NCI-H345 treated with DMSO at 0.1 percent for 48 hours (cell line): ENCODE measurements at regions not wholly inside any gene's neighbourhood (a gene's known extent, or its start where the extent isn't known, plus 50 kb on each side); places are given as distances from the start of the nearest gene placed in this dataset.

ENCODE experiments used
- DNase-seq: peaks from one replicate; lab custom pipeline; 2025; ENCODE audit not compliant: unreplicated experiment; lab: John Stamatoyannopoulos, UW

DNA sequence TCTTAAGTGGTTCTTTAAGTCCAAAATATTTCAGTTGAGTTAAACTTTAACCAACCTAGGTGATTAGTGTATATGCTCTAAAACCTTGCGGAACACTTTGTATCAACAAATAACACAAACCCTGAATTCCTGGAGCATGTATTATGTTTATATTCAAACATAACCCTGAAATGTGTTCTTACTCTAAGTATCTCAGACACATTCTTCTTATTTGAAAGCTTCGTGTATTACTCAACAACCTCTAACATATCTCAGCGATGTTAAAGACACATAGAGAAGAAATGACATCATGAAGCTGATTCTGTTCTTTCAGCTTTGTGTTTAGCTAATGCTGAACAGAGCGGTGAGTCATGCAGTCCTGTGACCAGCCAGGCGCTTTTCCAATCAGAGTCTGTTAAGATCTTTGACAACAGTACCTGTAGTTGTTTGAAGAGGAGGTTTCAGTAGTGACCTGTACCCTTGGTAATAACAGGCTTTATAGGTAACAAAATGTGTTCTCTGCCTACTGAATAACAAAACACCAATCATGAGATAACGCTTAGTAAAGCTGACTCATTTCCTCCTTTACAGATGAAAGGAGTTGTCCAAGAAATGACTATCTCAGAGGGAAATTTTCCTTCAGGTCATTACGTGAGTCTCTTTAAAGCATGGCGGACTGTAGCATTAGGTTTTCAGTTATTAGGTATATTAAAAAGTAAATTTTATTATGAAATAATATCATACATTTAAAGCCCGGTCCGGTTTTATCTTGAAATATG is 67.3 kb upstream of the KLF6 start:
- no peak for DNase-seq

DNA sequence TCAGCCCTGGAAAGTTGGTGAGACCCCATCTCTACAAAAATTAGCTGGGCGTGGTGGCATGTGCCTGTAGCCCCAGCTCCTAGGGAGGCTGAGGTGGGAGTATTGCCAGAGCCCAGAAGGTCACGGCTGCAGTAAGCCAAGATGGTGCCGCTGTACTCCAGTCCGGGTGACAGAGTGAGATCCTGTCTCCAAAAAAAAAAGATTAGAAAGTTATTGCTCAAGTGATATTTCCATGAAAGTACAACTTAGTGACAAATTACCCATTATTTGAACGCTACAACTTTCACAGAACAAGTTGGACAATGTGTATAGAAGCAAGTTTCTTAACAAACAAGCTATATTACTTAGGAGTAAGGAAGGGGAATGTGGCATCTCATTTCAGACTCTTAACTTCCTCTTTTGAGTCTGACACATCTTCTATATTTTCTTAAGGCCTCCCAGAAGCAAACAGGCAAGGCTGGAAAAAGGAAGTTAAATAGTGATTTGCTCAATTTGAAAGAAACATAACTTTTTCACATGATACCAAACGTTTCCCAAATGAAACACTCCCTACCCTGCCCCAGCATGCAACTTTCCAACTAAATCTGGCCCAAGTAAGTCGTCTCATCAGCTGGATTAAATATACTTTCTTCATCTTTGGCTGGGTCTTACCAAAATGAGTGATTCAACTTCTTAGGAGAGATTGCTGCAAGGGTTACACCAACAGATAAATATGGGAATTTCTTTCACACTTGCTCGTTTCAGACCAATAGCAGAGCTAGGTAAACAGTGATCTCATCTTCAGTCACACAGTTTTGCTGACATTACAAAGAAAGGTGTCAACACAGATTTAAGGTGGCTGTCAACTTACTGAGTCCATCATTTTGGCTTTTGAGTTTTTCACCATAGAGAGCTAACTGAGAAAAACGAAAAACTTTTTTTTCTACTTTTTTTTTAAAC is 66.3 kb upstream of the KLF6 start:
- no peak for DNase-seq

GRCh38 chr10:3848775-3849635 is 64.0 kb upstream of the KLF6 start:
- no peak for DNase-seq

- DNase-seq: no peak
These were observed 63.2 kb upstream of the KLF6 start for GRCh38 chr10:3848005-3848774.

DNA sequence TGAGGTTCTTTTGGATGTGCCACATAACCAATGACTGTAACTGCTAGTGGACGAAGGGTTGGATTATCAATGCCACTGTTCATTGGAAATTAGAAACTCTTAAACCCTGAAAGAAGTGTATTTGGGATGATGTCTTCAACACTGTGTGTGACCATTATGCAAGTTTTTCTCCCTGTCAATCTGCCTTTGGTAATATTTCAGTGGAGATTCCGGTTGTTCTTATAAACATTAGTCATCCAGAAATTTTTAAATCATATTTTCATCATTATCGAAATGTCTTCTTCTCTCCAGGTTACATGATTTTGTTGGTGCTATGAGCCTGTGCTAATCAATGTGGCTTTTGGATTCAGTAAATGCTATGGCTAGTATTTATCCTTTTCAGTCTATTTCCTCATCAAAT is 61.7 kb upstream of the KLF6 start:
- DNase-seq: no peak

DNA sequence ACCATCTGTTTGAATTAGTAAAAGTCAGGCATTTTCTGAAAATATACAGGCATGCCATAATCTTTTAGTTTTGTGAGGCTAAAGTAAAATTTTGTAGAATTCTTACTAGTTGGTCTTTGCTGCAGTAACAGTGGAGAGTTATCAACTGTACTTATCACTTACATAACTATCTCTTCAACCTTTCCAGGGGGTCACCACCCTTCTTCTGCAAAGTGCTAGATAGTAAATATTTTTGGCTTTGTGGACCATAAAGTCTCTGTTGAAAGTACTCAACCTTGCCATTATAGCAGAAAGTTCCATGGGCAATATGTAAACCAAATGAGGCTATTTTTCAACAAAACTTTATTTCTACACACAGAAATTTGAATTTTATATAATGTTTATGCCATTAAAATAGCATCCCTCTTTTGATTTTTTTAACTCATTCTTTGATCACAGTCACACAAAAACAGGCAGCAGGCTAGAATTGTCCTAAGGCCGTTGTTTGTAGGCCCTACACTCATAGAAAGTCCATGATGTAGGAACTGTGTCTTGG is 59.5 kb upstream of the KLF6 start:
- no peak for DNase-seq

DNA sequence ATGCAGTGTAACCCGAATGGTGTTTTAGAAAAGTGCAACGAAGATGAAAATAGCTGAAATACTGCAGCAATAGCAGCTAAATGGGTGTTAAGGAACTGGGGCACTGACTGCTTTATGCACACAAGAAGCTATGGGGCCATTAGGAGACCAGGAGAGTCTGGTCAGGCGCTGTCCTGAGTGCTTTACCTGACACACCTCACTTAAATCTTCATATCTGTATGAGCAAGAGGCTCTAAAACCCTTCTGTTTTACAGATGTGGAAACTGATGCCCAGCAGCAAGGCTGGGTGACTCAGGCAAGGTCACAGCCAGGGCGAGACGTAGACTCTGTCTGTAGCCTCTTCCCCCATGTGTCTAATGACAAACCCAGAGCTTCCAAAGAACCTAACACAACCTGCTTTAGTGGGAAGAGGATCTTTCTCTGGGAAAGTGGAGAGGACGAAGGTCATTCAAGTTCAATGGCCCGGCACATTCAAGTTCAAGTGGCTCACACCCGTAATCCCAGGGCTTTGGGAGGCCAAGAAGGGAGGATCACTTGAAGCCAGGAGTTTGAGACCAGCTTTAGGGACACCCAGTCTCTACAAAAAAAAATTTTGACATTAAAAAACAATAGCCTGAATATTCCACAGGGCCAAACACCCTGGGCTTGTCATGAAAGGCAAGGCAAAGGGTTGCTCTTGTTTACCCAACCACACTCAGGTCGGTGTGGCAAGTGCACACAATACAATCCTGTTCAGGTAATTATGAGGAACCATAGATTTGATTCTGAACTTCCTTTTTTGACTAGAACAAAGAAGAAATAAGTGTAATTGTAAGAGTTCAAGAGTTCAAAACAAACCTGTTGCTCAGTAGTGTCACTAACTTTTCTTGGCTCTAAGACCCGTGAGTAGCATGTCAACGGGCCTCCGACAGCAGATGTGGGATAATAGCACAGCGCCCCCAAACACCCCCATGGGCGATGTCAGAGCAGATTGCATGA is 53.7 kb upstream of the KLF6 start:
- DNase-seq: no peak

GRCh38 chr10:3837647-3838459 is 52.8 kb upstream of the KLF6 start:
- DNase-seq: no peak

DNA sequence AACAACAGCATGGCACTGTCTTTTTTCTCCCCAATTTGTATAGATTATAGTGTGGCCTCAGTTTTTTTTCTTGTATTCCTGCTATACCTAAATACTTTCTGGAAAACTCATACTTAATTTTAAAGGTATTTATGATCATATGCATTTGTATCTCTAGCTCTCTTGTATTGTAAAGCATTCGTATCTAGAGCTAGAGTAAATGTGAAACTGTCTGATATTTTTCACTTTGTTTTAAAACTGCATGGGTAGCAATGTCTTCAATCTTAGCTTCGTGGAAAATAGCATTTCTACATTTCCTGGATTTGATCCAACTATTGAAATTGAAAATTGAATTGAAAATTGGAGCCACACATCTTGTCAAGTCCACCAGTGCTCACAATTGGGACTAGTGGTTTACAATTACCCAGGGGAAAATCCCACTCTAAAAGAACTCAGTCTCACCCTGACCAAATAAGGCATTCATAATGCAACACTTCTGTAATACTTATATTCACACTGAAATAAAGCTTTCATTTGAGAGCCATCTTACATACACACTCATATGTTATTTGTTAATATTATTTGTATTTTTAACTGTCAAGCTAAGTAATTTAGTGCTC is 51.3 kb upstream of the KLF6 start:
- no peak for DNase-seq

DNA sequence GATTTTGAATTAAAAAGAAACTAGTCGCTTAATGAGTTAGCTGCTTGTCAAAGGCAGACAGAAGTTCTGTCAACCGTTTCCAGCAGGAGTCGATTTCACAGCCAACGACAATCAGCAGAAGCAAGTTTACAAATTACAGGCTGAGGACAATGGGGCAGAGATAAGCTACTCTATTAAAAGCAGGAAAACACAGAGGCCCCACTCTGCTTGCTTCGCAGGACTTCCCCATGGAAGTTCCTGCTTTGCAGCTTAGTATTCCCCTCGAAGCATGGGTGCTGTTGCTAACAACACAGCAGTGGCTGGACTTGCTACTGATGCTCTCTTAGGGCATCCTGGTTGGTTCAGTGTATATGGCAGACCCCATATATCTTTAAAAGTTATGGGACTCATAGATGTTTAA is 50.8 kb upstream of the KLF6 start:
- DNase-seq: no peak

GRCh38 chr10:3834947-3835346 is 49.9 kb upstream of the KLF6 start:
- DNase-seq: no peak
